HG02840 (cell line): ENCODE measurements at regions not wholly inside any gene's neighbourhood (a gene's known extent, or its start where the extent isn't known, plus 50 kb on each side); places are given as distances from the start of the nearest gene placed in this dataset.
"Not testable (repeated sequence)": the region's sequence is repeated elsewhere in the genome, so short reads cannot be mapped to it uniquely, and the experiment has no call there.

Source experiments
- ATAC-seq: cut with Tn5 transposase; IDR thresholded peaks from one replicate; pipeline ENCODE4 v1.9.1; 2021; ENCODE audit warnings: mild to moderate bottlenecking, moderate library complexity, moderate number of reproducible peaks; ENCODE audit not compliant: unreplicated experiment, low FRiP score

GRCh38 chr16:22675745-22676540 is 138.0 kb upstream of the HS3ST2 start:
- no peak for ATAC-seq

GRCh38 chr16:22677024-22677830 is 136.7 kb upstream of the HS3ST2 start:
- no peak for ATAC-seq

- no peak for ATAC-seq
Observed at GRCh38 chr16:22678311-22678710, 135.7 kb upstream of the HS3ST2 start.

- ATAC-seq, result no peak
Observed at GRCh38 chr16:22681554-22682291, 132.2 kb upstream of the HS3ST2 start.

GRCh38 chr16:22683258-22683657 is 130.7 kb upstream of the HS3ST2 start:
- ATAC-seq, result no peak

GRCh38 chr16:22683730-22684573 is 130.0 kb upstream of the HS3ST2 start:
- no peak for ATAC-seq

GRCh38 chr16:22684574-22685458 is 129.1 kb upstream of the HS3ST2 start:
- no peak for ATAC-seq

GRCh38 chr16:22685459-22685830 is 128.5 kb upstream of the HS3ST2 start:
- no peak for ATAC-seq

- no peak for ATAC-seq
Observed at GRCh38 chr16:22687031-22687530, 126.9 kb upstream of the HS3ST2 start.

GRCh38 chr16:22688463-22688862 is 125.5 kb upstream of the HS3ST2 start:
- no peak for ATAC-seq

- ATAC-seq, result no peak
Observed at GRCh38 chr16:22688930-22689329, 125.0 kb upstream of the HS3ST2 start.

- ATAC-seq, result no peak
Observed at GRCh38 chr16:22691335-22691734, 122.6 kb upstream of the HS3ST2 start.

GRCh38 chr16:22692034-22692433 is 121.9 kb upstream of the HS3ST2 start:
- ATAC-seq, result no peak

GRCh38 chr16:22692916-22693637 is 120.9 kb upstream of the HS3ST2 start:
- ATAC-seq, result no peak

- no peak for ATAC-seq
Observed at GRCh38 chr16:22693638-22694340, 120.2 kb upstream of the HS3ST2 start.

GRCh38 chr16:22694887-22695382 is 119.0 kb upstream of the HS3ST2 start:
- ATAC-seq, result no peak

- ATAC-seq, result not testable (repeated sequence)
Observed at GRCh38 chr16:22695773-22696172, 118.2 kb upstream of the HS3ST2 start.

- ATAC-seq, result no peak
Observed at GRCh38 chr16:22699356-22699755, 114.6 kb upstream of the HS3ST2 start.
